ENCODE measurements at regions not wholly inside any gene's neighbourhood (a gene's known extent, or its start where the extent isn't known, plus 50 kb on each side); places are given as distances from the start of the nearest gene placed in this dataset.

DNA sequence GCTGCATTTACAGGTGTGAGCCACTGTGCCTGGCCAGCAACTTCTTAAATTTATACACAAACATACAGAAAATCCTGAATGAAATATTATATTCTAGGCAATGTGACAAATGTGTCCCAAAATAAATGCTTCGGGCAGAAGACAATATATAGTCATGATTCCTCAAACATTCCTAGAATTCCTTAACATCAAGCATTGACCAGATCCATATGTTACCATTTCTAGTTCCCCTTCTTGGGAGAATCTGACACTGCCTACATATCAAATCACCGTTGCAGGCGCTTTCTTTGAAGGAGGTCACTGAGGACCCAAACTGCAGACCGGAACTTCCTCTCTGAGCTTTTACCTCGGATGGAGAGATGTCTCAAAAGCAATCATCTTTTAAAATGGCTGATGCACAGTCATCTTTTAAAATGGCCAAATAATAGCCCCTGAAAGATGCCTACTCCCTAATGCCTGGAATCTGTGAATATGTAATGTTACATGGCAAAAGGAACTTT is 323.5 kb downstream of the PHF14 start:
- ATAC-seq (ENCODE audit: low read depth) (no peak), DNase-seq (no peak)
- Mint-ChIP-seq H3K27ac (no peak overlapping the region), H3K9me3 (no peaks in the 10 kb centered on the region), H3K4me1 (no peaks in the 10 kb centered on the region), H3K4me3 (no peak overlapping the region), H3K36me3 (ENCODE audit: low read depth) (no peaks in the 10 kb centered on the region), H3K27me3 (no peaks in the 10 kb centered on the region)
- ChIA-PET CTCF (no interaction called here), POLR2A (no interaction called here)
- TF ChIP-seq CTCF (IDR thresholded peaks at IDR 0.05): no peak
- intact Hi-C loops (cut with micrococcal nuclease): no loop called here

- Mint-ChIP-seq H3K4me3 (no peak overlapping the region), H3K9me3 (no peaks in the 10 kb centered on the region), H3K36me3 (ENCODE audit: low read depth) (no peaks in the 10 kb centered on the region), H3K4me1 (no peaks in the 10 kb centered on the region), H3K27me3 (no peaks in the 10 kb centered on the region), H3K27ac (no peak overlapping the region)
- ATAC-seq (ENCODE audit: low read depth): no peak
- DNase-seq: no peak
- intact Hi-C loops (cut with micrococcal nuclease): no loop called here
- ChIA-PET CTCF (no interaction called here), POLR2A (no interaction called here)
- TF ChIP-seq CTCF (IDR thresholded peaks at IDR 0.05): no peak
These were observed 324.1 kb downstream of the PHF14 start for GRCh38 chr7:11297764-11298163.

- Mint-ChIP-seq H3K27me3 (no peaks in the 10 kb centered on the region), H3K36me3 (ENCODE audit: low read depth) (no peaks in the 10 kb centered on the region), H3K9me3 (no peaks in the 10 kb centered on the region), H3K27ac (no peak overlapping the region), H3K4me1 (no peaks in the 10 kb centered on the region), H3K4me3 (no peak overlapping the region)
- no peak for TF ChIP-seq CTCF (IDR thresholded peaks at IDR 0.05)
- intact Hi-C loops (cut with micrococcal nuclease): no loop called here
- POLR2A ChIA-PET: no interaction called here
- CTCF ChIA-PET: no interaction called here
- DNase-seq: no peak
- no peak for ATAC-seq (ENCODE audit: low read depth)
These were observed 324.5 kb downstream of the PHF14 start for GRCh38 chr7:11298220-11298619.

DNA sequence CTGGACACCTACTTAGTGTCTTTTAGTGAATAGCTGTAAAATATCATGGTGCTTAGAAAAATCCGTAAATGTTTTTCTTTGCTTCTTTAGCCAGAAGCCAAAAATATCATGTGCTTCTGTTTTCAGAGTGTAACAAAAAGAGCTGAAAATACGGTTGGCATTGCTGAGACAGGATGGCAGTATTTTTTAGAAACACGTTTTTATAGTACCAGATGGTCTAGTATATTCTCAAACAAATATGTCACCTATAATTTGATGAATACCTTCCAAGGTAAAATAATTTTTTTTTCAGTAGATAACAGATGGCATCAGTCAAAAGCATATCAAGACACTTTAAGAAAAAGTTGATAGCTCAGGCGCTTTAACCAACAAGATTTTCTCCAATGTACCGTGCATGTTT is 326.6 kb downstream of the PHF14 start:
- no peaks in the 10 kb centered on the region for H3K27me3 Mint-ChIP-seq
- H3K36me3 Mint-ChIP-seq (ENCODE audit: low read depth): no peaks in the 10 kb centered on the region
- TF ChIP-seq CTCF (IDR thresholded peaks at IDR 0.05): no peak
- no peaks in the 10 kb centered on the region for H3K4me1 Mint-ChIP-seq
- ChIA-PET POLR2A (no interaction called here), CTCF (no interaction called here)
- H3K27ac Mint-ChIP-seq: no peak overlapping the region
- intact Hi-C loops (cut with micrococcal nuclease): no loop called here
- no peaks in the 10 kb centered on the region for H3K9me3 Mint-ChIP-seq
- DNase-seq: no peak
- no peak for ATAC-seq (ENCODE audit: low read depth)
- no peak overlapping the region for H3K4me3 Mint-ChIP-seq

DNA sequence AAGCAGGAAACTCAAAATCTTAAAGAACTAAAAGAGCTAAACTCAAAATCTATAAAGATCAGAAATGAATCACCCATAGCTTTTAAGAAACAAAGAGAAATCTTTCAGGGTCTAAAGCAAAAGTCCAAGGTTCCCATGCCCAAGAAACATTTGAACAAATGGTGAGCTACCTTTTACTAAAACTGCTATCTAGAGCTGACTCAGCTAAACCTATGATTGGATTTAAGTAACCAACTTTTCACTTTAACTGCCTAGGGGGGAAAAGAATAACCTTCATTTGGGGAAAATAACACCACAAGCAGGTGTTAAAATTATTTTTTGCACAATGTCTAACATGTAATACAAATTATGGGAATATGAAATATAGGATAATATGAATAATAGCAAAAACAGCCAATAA is 328.4 kb downstream of the PHF14 start:
- no peaks in the 10 kb centered on the region for H3K27me3 Mint-ChIP-seq
- no peak for TF ChIP-seq CTCF (IDR thresholded peaks at IDR 0.05)
- H3K4me1 Mint-ChIP-seq: no peaks in the 10 kb centered on the region
- ChIA-PET CTCF (no interaction called here), POLR2A (no interaction called here)
- ATAC-seq (ENCODE audit: low read depth) (no peak), DNase-seq (no peak)
- intact Hi-C loops (cut with micrococcal nuclease): no loop called here
- no peak overlapping the region for H3K27ac Mint-ChIP-seq
- no peak overlapping the region for H3K4me3 Mint-ChIP-seq
- no peaks in the 10 kb centered on the region for H3K36me3 Mint-ChIP-seq (ENCODE audit: low read depth)
- H3K9me3 Mint-ChIP-seq: no peaks in the 10 kb centered on the region

Measured in activated B cell treated with CpG ODN at 0.5 μM for 24 hours (primary cell).